OCI-LY7 (cell line): ENCODE measurements at regions not wholly inside any gene's neighbourhood (a gene's known extent, or its start where the extent isn't known, plus 50 kb on each side); places are given as distances from the start of the nearest gene placed in this dataset.

Experiments
- BruUV-seq: library from RNA; stranded (reverse); fragments of 400-500 nt; replicated peaks from 2 replicates; lab custom pipeline; 2021; lab: Mats Ljungman, UMichigan
- CTCF ChIA-PET: fragments of 300-600 bp; sonication (Branson Sonifier 250); formaldehyde crosslinking; loops from one replicate; lab custom pipeline; 2022; ENCODE audit warnings: antibody characterized with exemption; ENCODE audit not compliant: unreplicated experiment; lab: Charles Lee
- POLR2A ChIA-PET: fragments of 300-600 bp; sonication (Branson Sonifier 250); formaldehyde crosslinking; loops from one replicate; lab custom pipeline; 2022; ENCODE audit warnings: antibody characterized with exemption; lab: Charles Lee
- DNase-seq: peaks from one replicate; pipeline ENCODE4 v3.0.0-alpha.2; 2015; ENCODE audit warnings: low spot score
- H2AFZ ChIP-seq: fragments of 200-600 bp; sonication (generic), shearing (Covaris generic); 2 replicates; pipeline ENCODE4 v1.6.1; 2014; ENCODE audit warnings: mild to moderate bottlenecking, antibody characterized with exemption, low read length, moderate library complexity
- H3K27ac ChIP-seq: fragments of 200-600 bp; sonication (generic); 2 replicates; pipeline ENCODE4 v1.5.1; 2014; ENCODE audit warnings: mixed run types, low read depth, mild to moderate bottlenecking, moderate library complexity, low read length, inconsistent platforms; ENCODE audit not compliant: poor library complexity, severe bottlenecking
- H3K36me3 ChIP-seq: fragments of 200-600 bp; sonication (generic); 2 replicates; pipeline ENCODE4 v1.6.1; 2014; ENCODE audit warnings: mild to moderate bottlenecking, antibody characterized with exemption, low read length, moderate library complexity, mixed read lengths; ENCODE audit not compliant: insufficient read depth
- H3K4me1 ChIP-seq: fragments of 200-600 bp; sonication (generic); 2 replicates; pipeline ENCODE4 v1.5.1; 2014; ENCODE audit warnings: mild to moderate bottlenecking, low read length; ENCODE audit not compliant: insufficient read depth, poor library complexity, severe bottlenecking
- H3K4me2 ChIP-seq: fragments of 200-600 bp; sonication (generic); 2 replicates; pipeline ENCODE4 v1.6.1; 2014; ENCODE audit warnings: mild to moderate bottlenecking, low read length
- H3K4me3 ChIP-seq: fragments of 200-600 bp; sonication (generic); 2 replicates; pipeline ENCODE4 v1.5.1; 2014; ENCODE audit warnings: mild to moderate bottlenecking, low read depth, low read length; ENCODE audit not compliant: poor library complexity, severe bottlenecking
- H3K79me2 ChIP-seq: fragments of 200-600 bp; sonication (generic); 2 replicates; pipeline ENCODE4 v1.6.1; 2016; ENCODE audit warnings: low read depth, mild to moderate bottlenecking, low read length, moderate library complexity, mixed read lengths; ENCODE audit not compliant: insufficient read depth
- H3K9me2 ChIP-seq: fragments of 200-600 bp; sonication (generic); 2 replicates; pipeline ENCODE4 v1.6.1; 2016; ENCODE audit warnings: mild to moderate bottlenecking, low read length, mixed read lengths; ENCODE audit not compliant: insufficient read depth
- H3K9me3 ChIP-seq: fragments of 200-600 bp; sonication (generic); 2 replicates; pipeline ENCODE4 v1.6.1; 2014; ENCODE audit warnings: mild to moderate bottlenecking, mixed run types, low read length, mixed read lengths
- H4K20me1 ChIP-seq: fragments of 200-600 bp; sonication (generic); 2 replicates; pipeline ENCODE4 v1.6.1; 2014; ENCODE audit warnings: mild to moderate bottlenecking, antibody characterized with exemption, low read length, moderate library complexity, mixed read lengths; ENCODE audit not compliant: insufficient read depth
- CTCF ChIP-seq: fragments of 200-600 bp; sonication (generic); conservative IDR thresholded peaks from 2 replicates; pipeline ENCODE4 v1.5.1; 2014; ENCODE audit warnings: mild to moderate bottlenecking, antibody characterized with exemption, low read length, moderate library complexity, mixed read lengths
- EZH2phosphoT487 ChIP-seq: fragments of 200-600 bp; sonication (generic); IDR thresholded peaks from 2 replicates; pipeline ENCODE4 v1.6.1; 2018; ENCODE audit warnings: low read depth, borderline replicate concordance, mild to moderate bottlenecking, mixed run types, antibody characterized with exemption, low read length, moderate library complexity, mixed read lengths
- intact Hi-C: fragments of 100-400 bp; cut with micrococcal nuclease; formaldehyde crosslinking; loops from one replicate; pipeline ENCODE4 v1.10.0; 2022; ENCODE audit not compliant: unreplicated experiment

- ChIA-PET POLR2A (interaction anchor here (1.8 kb wide), 1 partner anchor 8 kb away, joined by 3 read pairs; no protein-coding TSS in a partner anchor), CTCF (no interaction called here)
- H3K9me2 ChIP-seq = no peaks in the 10 kb centered on the region
- no peak for DNase-seq
- TF ChIP-seq CTCF (no peak), EZH2phosphoT487 (no peak)
- H3K4me2 ChIP-seq = no peak overlapping the region
- intact Hi-C loops = no loop called here
- no TSS peak for BruUV-seq
- no peak overlapping the region for H2AFZ ChIP-seq
- H3K4me3 ChIP-seq = no peak overlapping the region
- no peaks in the 10 kb centered on the region for H3K4me1 ChIP-seq
- H3K36me3 ChIP-seq = no peaks in the 10 kb centered on the region
- no peak overlapping the region for H3K27ac ChIP-seq
- no peaks in the 10 kb centered on the region for H3K9me3 ChIP-seq
- no peaks in the 10 kb centered on the region for H3K79me2 ChIP-seq
- no peaks in the 10 kb centered on the region for H4K20me1 ChIP-seq
Observed at GRCh38 chr7:67450171-67450570, 453.5 kb downstream of the TYW1 start.

- H4K20me1 ChIP-seq = no peaks in the 10 kb centered on the region
- H3K79me2 ChIP-seq = no peaks in the 10 kb centered on the region
- no peaks in the 10 kb centered on the region for H3K9me3 ChIP-seq
- no peaks in the 10 kb centered on the region for H3K36me3 ChIP-seq
- H2AFZ ChIP-seq = no peak overlapping the region
- H3K9me2 ChIP-seq = no peaks in the 10 kb centered on the region
- POLR2A ChIA-PET = interaction anchor here (1.8 kb wide), 1 partner anchor 9 kb away, joined by 3 read pairs; no protein-coding TSS in a partner anchor
- no peak overlapping the region for H3K4me2 ChIP-seq
- intact Hi-C loops = no loop called here
- CTCF ChIA-PET = no interaction called here
- TF ChIP-seq CTCF (no peak), EZH2phosphoT487 (no peak)
- no TSS peak for BruUV-seq
- no peaks in the 10 kb centered on the region for H3K4me1 ChIP-seq
- no peak overlapping the region for H3K4me3 ChIP-seq
- no peak for DNase-seq
- no peak overlapping the region for H3K27ac ChIP-seq
Observed at GRCh38 chr7:67451306-67451705, 454.7 kb downstream of the TYW1 start.

- BruUV-seq = no TSS peak
- no peak for DNase-seq
- POLR2A ChIA-PET = no interaction called here
- CTCF ChIA-PET = no interaction called here
- Histone ChIP-seq H4K20me1 (no peaks in the 10 kb centered on the region), H3K27ac (no peak overlapping the region), H3K4me1 (no peaks in the 10 kb centered on the region), H3K9me3 (no peaks in the 10 kb centered on the region), H3K79me2 (no peaks in the 10 kb centered on the region), H2AFZ (no peak overlapping the region), H3K4me3 (no peak overlapping the region), H3K4me2 (no peak overlapping the region), H3K36me3 (no peaks in the 10 kb centered on the region), H3K9me2 (no peaks in the 10 kb centered on the region)
- intact Hi-C loops = no loop called here
- TF ChIP-seq CTCF (no peak), EZH2phosphoT487 (no peak)
Observed at GRCh38 chr7:67452516-67453026, 455.9 kb downstream of the TYW1 start.
